Neutrophil (primary cell): ENCODE measurements at regions not wholly inside any gene's neighbourhood (a gene's known extent, or its start where the extent isn't known, plus 50 kb on each side); places are given as distances from the start of the nearest gene placed in this dataset.
"Not testable (repeated sequence)": the region's sequence is repeated elsewhere in the genome, so short reads cannot be mapped to it uniquely, and the experiment has no call there.

Experiments used
- H3K27ac ChIP-seq: fragments of 200-600 bp; sonication (generic); 2 replicates; pipeline ENCODE4 v1.5.1; 2016; ENCODE audit warnings: mild to moderate bottlenecking, moderate library complexity
- H3K27me3 ChIP-seq: fragments of 200-600 bp; sonication (generic); 2 replicates; pipeline ENCODE4 v1.6.0; 2016; ENCODE audit warnings: mild to moderate bottlenecking
- H3K36me3 ChIP-seq: fragments of 200-600 bp; sonication (generic); 2 replicates; pipeline ENCODE4 v1.5.1; 2017
- H3K4me1 ChIP-seq, 2 experiments: fragments of 200-600 bp in 1 of 2; sonication (generic) in 1 of 2; 1 replicate in 1 of 2; 2 replicates in 1 of 2; pipeline versions ENCODE4 v1.5.1 to v1.6.1; 2013 to 2016; ENCODE audit warnings: low read depth in 1 of 2, low read length in 1 of 2, mild to moderate bottlenecking in 1 of 2, moderate library complexity in 1 of 2; ENCODE audit not compliant: control insufficient read depth in 1 of 2, insufficient read depth in 1 of 2
- H3K4me3 ChIP-seq, 2 experiments: fragments of 200-600 bp in 1 of 2; sonication (generic) in 1 of 2; 1 replicate in 1 of 2; 2 replicates in 1 of 2; pipeline ENCODE4 v1.5.1; 2013 to 2016; ENCODE audit warnings: low read depth in 1 of 2, low read length in 1 of 2, mild to moderate bottlenecking in 1 of 2, moderate library complexity in 1 of 2
- H3K9me3 ChIP-seq: fragments of 200-600 bp; sonication (generic); 2 replicates; pipeline ENCODE4 v1.5.1; 2016
- CTCF ChIP-seq: fragments of 200-600 bp; sonication (generic); IDR thresholded peaks from 2 replicates; pipeline ENCODE4 v1.5.1; 2016; ENCODE audit warnings: antibody characterized with exemption

GRCh38 chr1:208349694-208350330, 105.6 kb upstream of the PLXNA2 start:
- H3K36me3 ChIP-seq, result no peaks in the 10 kb centered on the region
- no peaks in the 10 kb centered on the region for H3K27me3 ChIP-seq
- H3K9me3 ChIP-seq, result no peaks in the 10 kb centered on the region
- no peak overlapping the region for H3K27ac ChIP-seq
- no peaks in the 10 kb centered on the region for H3K4me1 ChIP-seq
- TF ChIP-seq CTCF, result no peak
- H3K4me3 ChIP-seq, result no peak overlapping the region

- Histone ChIP-seq H3K27me3 (no peaks in the 10 kb centered on the region), H3K9me3 (no peaks in the 10 kb centered on the region), H3K4me3 (no peak overlapping the region), H3K4me1 (no peaks in the 10 kb centered on the region), H3K36me3 (no peaks in the 10 kb centered on the region), H3K27ac (no peak overlapping the region)
- no peak for TF ChIP-seq CTCF
Observed at GRCh38 chr1:208350815-208351214, 106.6 kb upstream of the PLXNA2 start.

DNA sequence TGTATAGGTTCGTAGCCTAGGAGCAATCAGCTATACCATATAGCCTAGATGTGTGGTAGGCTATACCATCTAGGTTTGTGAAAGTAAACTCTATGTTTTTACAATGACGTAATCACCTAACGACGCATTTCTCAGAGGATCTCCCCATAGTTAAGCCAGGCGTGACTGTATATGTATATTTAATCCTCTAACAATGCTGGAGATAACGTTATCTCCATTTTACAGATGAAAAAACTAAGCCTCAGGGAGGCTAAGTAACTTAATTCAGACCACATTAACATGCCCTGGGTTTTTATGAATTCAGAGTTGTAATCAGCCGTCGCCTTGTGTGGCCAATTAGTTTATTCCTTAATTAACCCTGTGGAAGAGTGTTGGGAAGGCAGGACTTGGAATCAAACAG, 107.7 kb upstream of the PLXNA2 start:
- Histone ChIP-seq H3K27ac (no peak overlapping the region), H3K27me3 (no peaks in the 10 kb centered on the region), H3K9me3 (no peaks in the 10 kb centered on the region), H3K36me3 (no peaks in the 10 kb centered on the region), H3K4me3 (no peak overlapping the region), H3K4me1 (no peaks in the 10 kb centered on the region)
- no peak for TF ChIP-seq CTCF

DNA sequence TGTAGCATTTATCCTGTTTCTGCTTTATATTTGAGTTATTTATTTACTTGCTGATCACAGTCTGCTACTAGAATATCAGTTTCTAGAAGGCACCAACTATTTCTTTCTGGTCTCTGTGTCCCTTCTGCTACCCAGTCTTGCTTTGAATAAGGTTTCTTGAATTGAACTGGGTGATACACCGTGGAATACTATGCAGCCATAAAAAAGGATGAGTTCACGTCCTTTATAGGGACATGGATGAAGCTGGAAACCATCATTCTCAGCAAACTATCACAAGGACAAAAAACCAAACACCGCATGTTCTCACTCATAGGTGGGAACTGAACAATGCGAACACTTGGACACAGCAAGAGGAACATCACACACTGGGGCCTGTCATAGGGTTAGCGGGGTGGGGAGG, 109.6 kb upstream of the PLXNA2 start:
- H3K4me3 ChIP-seq, H3K4me1 ChIP-seq, H3K36me3 ChIP-seq, H3K27ac ChIP-seq, H3K9me3 ChIP-seq, H3K27me3 ChIP-seq: not testable (repeated sequence)

GRCh38 chr1:208357644-208358507, 113.7 kb upstream of the PLXNA2 start:
- no peaks in the 10 kb centered on the region for H3K36me3 ChIP-seq
- no peaks in the 10 kb centered on the region for H3K4me1 ChIP-seq
- no peak overlapping the region for H3K27ac ChIP-seq
- no peaks in the 10 kb centered on the region for H3K27me3 ChIP-seq
- no peak overlapping the region for H3K4me3 ChIP-seq
- H3K9me3 ChIP-seq, result no peaks in the 10 kb centered on the region
- no peak for TF ChIP-seq CTCF

DNA sequence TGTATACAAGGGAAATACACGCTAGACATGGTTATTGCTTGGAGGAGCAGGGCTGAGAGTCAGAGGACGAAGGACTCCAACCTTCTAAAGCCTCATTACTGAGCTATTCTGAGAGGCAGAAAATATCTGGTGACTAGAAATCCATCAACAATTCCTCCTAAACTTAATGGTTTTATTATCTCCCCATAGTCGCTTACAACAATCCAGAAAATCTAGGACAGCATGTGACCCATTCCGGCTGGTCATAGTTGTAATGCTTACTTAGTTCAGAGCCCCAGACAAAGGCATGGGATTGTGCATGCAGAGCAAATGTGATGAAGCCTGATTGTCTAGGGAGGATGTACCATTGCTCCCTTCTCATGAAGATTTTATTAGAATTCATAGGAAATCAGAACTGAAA, 114.5 kb upstream of the PLXNA2 start:
- no peaks in the 10 kb centered on the region for H3K36me3 ChIP-seq
- H3K4me3 ChIP-seq, result no peak overlapping the region
- H3K4me1 ChIP-seq, result no peaks in the 10 kb centered on the region
- H3K9me3 ChIP-seq, result no peaks in the 10 kb centered on the region
- no peak for TF ChIP-seq CTCF
- no peaks in the 10 kb centered on the region for H3K27me3 ChIP-seq
- no peak overlapping the region for H3K27ac ChIP-seq
